ENCODE measurements at regions not wholly inside any gene's neighbourhood (a gene's known extent, or its start where the extent isn't known, plus 50 kb on each side); places are given as distances from the start of the nearest gene placed in this dataset.

DNA sequence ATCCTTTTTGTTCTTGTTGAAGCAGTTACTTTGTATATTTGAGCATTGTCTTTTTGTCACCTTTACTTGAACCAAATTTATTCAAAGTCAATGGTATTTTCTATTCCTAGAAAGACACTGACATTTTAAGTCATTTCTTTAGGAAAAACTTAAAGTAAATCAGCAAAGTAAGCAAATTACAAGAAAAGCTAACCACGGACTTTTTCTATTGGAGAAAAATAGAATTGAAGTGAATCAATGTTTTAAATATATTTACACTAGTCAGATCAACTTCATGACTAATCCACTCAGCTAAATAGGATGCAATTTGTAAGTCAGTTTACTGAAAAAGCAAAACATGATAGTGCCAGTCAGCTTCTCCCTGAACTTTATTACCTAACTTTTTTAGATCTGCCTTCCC, 733.8 kb upstream of the ALCAM start:
- DNase-seq (ENCODE audit: low spot score) = no peak

DNA sequence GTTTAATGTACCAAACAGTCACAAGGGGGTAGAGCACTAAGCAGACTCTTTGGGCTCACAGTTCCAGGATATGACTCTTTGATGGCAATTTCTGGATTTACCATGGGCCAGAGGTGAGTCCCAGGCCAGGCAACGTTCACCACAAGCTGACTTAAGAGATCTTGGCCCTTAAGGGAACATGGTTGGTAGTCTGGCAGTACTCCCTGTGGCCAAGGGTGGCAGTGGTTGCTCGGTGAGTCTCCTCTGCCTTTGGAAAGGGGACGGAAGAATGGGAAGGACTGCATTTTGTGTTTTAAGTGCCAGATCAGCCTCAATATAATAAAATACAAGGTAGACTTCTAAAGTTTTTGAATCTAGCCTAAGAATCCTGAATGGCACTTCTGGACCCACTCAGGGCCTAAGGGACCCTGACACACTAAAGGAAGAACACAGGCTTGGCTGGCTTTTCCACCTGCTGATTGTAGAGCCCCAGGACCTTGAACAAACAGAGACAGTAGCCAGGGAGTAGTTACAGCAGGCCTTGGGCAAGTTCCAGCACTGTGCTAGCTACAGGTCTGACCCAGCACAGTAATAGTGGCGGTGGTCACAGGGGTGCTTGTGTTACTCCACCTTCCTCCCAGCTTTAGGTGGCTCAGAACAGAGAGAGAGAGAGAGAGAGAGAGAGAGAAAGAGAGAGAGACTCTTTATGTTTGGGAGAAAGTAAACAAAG, 730.7 kb upstream of the ALCAM start:
- DNase-seq (ENCODE audit: low spot score) = no peak

DNA sequence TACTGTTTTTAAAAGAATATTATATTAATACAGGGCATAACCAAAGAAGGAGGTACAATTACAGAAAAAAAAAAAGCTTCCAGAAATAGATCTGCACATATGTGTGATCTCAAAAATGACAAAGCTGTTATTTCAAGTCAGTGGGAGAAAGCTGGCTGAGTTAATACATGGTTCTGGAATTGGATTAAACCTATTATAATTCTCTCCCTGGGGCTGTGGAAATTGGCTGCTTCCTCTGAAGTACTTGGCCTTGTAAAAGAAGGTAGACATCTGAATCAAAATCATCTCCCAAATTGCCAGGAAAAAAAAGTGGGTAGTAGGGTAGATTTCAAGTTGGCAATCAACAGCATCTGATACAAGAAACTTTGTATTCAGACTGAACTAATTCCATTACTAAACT, 723.9 kb upstream of the ALCAM start:
- DNase-seq (ENCODE audit: low spot score) = no peak

DNA sequence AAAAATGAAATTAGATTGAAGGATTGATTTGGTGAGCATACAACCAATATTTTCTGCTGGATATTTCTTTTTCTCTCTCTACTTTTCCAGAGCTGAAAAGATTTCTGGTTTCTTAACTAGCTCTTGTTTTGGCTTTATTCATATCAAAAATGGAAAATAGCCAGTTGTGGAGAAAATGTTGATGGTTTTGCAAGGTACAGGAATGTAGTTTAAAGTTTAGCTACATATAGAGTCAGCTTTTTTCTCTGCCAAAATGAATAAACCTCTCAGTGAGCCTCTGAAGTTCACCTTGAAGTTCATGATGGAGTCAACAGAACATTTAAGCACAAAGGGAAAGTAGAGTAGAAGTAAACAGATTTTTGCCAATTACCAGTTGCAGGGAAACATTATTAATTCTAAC, 720.5 kb upstream of the ALCAM start:
- DNase-seq (ENCODE audit: low spot score) = no peak

DNA sequence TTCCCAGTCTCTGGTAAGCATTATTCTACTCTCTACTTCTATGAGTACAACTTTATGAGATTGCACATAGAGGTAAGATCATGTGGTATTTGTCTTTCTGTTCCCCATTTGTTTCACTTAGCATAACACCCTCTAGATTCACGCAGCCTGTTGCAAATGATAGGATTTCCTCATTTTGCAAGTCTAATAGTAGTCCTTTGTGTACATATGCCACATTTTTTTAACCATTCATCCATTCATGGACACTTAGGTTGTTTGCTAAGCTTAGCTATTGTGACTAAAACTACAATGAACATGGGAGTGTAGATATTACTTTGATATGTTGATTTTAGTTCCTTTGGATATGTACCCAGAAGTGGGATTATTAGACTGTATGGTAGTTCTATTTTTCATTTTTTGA, 717.9 kb upstream of the ALCAM start:
- DNase-seq (ENCODE audit: low spot score) = no peak

DNA sequence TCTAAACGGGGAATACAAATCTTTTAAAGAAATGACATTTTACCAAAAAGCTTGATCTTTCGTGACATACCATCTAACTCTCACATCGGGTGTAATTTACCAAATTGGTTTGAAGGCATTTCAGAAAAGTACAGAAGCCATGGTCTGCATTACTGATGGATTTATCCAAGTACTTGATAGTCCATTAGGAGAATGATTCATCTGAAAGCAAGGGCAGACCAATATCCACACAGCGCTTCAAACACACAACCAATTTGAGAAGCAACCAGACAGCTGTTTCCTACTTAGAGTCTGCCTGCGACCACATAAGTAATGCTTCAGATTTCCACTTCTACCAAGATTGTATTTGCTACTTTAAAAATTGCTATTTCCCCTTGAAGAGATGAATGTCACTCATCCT, 697.6 kb upstream of the ALCAM start:
- no peak for DNase-seq (ENCODE audit: low spot score)

DNA sequence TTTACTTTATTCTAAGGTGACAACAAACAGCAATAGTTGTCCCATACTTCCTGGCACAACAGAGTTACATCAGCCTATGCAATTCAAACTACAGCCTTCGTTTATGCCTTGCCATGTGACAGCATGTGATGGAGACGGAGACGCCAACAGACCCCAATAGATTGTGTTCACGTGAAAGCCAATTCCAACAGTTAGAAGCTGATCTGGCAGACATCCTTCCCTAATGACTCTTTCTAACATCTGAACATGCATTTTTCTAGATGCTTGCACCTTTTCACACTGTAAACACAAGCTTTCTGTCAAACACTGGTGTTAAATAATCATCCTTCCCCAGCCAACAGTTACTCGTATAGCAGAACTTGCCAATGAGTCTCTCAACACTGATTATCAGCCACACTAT, 694.4 kb upstream of the ALCAM start:
- DNase-seq (ENCODE audit: low spot score) = no peak

DNA sequence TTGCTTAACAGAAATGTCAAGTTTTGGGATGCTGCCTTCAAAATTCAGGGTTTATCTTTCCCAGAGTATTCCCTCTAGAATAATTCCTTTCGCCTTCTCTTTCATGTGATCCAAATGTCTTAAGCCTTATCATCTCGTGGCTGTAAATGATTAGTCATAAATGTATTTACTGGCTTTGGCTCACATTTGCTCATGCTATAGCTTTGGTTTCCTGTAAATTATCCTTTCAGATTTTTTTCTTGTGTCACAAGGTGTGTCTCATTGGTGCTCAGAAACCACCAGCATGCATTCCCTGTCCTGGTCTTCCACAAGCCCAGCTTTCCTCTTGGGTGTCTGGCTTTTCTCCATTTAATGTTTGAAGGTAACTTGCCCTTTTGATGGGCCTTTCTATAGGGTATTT, 692.7 kb upstream of the ALCAM start:
- no peak for DNase-seq (ENCODE audit: low spot score)

DNA sequence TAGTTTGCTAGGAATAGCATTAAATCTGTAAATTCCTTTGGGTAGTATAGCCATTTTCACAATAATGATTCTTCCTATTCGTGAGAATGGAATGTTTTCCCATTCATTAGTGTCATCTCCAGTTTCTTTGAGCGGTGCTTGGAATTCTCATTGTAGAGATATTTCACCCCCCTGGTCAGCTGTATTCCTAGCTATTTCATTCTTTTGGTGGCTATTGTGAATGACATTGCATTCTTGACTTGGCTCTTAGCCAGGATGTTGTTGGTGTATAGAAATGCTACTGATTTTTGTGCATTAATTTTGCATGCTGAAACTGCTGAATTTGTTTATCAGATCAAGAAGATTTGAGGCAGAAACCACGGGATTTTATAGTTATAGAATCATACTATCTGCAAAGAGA, 690.5 kb upstream of the ALCAM start:
- no peak for DNase-seq (ENCODE audit: low spot score)

DNA sequence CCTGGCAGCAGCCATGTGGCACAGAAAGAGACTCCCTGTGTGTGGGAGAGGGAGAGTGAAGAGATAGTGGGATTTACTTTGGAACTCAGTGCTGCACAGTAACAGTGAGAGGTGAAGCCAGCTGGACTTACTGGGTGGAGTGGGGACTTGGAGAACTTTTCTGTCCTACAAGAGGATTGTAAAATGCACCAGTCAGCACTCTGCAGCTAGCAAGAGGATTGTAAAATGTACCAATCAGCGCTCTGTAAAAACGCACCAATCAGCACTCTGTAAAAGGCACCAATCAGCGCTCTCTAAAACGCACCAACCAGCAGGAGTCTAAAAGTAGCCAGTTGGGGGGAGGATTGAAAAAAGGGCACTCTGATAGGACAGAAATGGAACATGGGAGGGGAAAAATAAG, 688.8 kb upstream of the ALCAM start:
- DNase-seq (ENCODE audit: low spot score) = no peak

DNA sequence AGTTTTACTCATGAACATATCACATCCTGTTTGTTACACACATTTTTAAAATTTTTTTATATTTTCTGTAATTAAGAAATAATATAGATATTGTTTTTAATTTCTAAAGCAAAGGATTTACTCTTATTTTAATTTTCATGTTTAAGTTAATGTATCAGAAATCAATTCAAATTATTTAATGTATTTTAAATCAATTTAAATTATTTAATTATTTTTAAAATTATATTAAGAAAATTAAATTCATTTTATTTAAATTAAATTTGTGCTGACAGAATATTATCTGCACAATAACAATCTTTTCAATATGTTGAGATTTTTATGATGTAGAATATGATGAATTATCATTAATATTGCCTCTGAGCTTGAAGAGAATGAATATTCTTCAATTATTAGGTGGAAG, 681.2 kb upstream of the ALCAM start:
- no peak for DNase-seq (ENCODE audit: low spot score)

DNA sequence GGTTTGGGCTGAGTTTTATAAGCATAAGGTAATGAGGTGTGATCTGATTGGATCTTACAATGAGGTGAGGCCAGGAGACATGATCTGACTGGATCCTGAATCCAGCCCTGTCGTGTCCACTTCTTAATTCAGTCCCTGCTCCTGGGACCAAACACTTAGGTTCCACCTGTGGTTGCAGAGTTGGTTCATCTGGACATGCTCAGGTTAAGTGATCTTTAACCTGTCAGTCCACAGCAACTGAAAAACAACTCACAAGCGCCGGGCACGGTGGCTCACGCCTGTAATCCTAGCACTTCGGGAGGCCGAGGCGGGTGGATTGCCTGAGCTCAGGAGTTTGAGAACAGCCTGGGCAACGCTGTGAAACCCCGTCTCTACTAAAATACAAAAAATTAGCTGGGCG, 679.3 kb upstream of the ALCAM start:
- DNase-seq (ENCODE audit: low spot score) = no peak

DNA sequence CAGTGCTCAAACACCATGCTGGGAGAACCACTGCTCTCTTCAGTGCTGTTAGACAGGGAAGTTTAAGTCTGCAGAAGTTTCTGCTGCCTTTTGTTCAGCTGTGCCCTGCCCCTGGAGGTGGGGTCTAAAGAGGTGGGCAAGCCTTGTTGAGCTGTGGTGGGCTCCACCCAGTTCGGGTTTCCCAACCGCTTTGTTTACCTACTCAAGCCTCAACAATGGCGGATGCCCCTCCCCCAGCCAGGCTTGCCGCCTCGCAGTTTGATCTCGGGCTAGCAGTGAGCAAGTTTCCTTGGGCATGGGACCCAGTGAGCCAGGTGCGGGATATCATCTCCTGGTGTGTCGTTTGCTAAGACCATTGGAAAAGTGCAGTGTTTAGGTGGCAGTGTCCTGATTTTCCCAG, 670.2 kb upstream of the ALCAM start:
- DNase-seq (ENCODE audit: low spot score) = no peak

DNA sequence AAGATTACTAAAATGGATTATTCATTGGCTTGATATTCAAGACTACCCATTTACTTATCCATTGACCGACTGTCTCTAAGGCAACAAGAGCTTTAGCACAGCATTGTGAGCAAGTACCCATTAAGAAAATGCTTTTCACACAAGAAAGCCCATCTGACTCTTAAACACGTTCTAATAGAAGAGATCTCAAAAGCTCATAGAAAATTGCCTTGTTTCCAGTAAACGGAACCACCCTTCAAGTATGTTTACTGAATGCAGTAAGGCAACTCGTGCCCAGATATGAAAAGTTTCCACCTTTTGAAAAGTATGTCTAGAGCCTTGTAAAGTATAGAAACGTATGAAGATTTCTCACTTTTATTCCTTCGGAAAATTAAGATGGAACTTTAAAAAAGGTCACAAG, 655.3 kb upstream of the ALCAM start:
- no peak for DNase-seq (ENCODE audit: low spot score)

DNA sequence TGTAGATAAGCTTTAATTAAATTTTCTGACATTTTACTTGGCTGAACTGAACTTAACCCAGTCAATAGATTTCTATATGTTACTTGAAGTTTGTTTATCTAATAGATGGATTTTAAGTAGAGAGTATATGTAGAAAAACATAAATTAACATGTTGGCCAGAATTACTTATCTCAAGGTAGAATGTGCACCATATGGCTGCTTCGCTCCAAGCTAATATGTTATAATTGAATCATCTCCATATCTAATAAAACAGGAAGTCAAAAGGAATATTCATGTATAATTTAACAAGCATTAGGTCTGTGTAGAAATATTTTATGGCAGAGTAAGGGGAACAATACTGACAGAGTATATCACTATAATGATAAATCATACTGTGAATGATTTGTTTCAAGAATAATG, 650.7 kb upstream of the ALCAM start:
- no peak for DNase-seq (ENCODE audit: low spot score)

DNA sequence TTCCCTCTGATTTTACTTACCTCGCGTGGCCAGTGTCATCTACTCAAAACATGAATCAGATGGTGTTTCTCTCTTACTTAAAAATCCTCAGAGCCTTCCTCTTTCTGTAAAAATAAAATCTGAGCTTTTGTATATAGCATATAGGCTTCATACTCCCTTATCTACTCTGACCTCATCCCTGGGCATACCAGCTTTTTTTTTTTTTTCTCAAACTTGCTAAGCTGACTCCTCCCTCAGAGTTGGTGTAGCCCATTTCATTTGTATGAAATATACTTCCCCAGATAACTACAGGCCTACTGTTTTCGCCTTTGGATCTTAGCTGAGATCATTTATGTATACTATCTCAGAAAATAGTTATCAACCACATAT, 648.9 kb upstream of the ALCAM start:
- DNase-seq (ENCODE audit: low spot score) = no peak

DNA sequence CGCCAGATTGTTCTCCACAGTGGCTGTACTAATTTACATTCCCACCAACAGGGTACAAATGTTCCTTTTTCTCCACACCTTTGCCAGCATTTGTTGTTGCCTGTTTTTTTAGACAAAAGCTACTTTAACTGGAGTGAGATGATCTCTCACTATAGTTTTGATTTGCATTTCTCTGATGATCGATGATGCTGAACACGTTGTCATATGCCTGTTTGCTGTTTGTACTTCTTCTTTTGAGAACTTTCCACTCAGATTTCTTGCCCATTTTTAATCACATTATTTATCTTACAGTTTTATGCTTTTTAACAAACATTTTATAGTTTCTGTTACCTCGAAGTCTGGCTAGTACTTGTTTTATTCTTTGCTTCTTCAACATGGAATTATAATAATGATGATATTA, 643.7 kb upstream of the ALCAM start:
- DNase-seq (ENCODE audit: low spot score) = no peak

DNA sequence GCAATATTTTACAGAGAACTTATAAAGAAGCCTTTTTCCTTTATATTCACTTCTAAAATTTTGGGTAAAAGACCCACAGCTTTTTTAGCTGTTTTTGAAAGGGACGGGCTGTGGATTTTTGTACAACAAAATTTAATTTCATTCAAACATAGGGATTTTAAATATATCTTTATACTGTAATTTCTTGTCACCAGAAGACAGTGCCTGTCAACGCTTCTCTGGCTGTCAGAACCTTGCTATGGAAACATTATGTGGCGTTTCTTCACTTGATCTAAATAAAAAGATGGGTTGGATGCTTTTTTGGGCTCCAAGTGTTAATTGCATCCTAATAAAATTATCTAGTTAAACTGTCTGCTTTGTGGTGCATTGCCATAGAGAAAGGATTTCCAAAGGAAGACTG, 635.6 kb upstream of the ALCAM start:
- no peak for DNase-seq (ENCODE audit: low spot score)

DNA sequence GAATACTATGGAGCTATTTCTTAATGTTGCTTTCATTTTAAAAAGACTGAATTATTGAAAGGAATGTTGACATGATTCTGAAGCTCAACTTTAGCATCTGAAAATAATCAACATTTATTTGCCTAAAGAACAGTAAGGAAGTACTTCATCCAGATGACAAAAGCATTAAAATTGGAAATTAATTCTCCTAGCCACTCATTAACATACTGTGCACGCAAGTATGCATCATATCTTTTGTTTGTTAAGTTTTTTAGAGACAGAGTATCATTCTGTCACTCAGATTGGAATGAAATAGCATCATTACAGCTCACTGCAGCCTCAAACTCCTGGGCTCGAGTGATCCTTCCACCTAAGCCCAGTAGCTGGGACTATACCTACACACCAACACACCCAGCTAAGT, 632.1 kb upstream of the ALCAM start:
- DNase-seq (ENCODE audit: low spot score) = no peak

DNA sequence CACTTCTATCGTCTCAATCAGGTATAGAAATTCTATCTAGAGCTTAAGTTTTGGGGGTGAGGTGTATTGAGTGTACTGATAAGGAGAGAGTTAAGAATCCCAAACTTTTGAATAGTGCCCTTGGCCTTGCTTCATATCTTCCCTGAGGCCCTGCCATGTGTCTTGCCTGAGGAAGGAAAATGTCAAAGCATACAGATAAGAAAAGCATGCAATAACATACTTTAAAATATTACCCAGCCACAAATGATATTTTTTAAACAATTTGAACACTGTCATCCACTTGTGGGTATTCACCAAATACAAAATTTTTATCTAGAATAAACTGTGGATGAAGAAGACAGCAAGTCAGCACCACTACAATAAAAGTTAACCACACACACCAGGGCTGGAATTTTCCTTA, 631.0 kb upstream of the ALCAM start:
- no peak for DNase-seq (ENCODE audit: low spot score)

DNA sequence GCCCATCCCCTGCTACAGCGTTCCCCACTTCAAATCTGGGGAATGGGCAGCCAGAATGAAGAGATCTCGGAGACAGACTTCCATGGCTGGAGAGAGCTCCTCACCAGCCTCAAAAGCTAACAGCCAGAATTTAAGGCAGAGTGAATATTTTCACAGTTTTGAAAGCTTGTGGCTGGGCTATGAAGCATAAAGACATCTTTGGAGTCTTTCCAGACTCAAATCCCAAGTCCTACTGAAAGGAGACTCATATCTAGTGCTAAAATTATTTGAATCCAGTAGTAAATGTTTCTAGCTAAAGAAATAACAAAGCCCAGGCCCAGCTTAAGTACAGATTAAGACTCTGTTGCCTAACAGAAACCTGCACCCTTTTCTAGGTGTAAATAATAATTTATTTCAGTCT, 628.4 kb upstream of the ALCAM start:
- no peak for DNase-seq (ENCODE audit: low spot score)

DNA sequence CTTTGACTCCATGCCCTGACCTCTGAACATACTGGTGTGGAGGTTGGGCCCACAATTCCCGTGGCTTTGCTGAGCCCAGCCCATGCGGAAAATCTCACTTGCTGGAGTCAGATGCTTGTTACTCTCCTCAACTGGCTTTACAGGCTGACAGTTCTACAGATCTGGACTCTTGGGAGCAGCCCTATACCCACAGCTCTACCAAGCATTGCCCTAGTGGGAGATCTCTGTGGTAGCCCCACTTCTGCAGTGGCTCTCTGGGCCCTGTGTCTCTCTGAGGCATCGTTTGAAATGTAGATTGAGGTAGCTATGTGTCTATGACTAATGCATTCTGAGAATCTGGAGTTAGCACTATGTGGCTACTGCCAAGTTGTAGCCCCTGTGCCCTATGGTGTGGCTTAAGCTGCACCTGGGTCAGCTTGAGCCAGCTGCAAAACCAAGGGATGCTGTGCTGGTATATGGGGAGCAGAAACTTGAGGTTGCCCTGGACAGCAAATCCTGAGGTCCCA, 625.8 kb upstream of the ALCAM start:
- no peak for DNase-seq (ENCODE audit: low spot score)

DNA sequence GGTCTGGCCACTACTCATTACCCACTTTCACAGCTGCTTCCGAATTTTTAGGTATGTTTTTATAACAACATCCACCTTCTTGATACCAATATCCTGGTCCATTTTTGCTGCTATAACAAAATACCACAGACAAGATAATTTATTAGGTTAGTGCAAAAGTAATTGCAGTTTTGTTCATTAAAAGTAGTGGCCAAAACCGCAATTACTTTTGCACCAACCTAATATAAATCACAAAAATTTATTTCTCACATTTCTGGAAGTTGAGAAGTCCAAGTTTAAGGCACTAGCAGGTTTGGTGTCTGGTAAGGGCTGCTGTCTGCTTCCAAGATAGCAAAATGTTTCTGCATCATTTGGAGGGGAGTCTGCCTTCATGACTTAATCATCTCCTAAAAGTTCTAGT, 624.7 kb upstream of the ALCAM start:
- DNase-seq (ENCODE audit: low spot score) = no peak

DNA sequence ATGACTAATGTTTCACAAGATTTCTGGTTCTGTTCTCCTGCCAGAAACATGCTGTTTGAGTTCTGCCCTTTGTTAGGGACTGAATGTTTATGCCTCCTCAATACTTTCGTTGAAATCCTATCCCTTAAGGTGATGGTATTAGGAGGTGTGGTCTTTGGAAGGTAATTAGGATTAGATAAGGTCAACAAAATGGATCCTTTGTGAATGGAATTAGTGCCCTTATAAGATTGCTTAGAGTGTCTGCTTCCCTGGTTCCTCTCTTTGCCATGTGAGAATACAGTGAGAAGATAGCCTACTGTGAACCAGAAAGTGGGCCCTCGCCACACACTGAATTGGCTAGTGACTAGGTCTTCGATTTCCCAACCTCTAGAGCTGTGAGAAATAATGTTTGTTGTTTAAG, 621.4 kb upstream of the ALCAM start:
- no peak for DNase-seq (ENCODE audit: low spot score)

DNA sequence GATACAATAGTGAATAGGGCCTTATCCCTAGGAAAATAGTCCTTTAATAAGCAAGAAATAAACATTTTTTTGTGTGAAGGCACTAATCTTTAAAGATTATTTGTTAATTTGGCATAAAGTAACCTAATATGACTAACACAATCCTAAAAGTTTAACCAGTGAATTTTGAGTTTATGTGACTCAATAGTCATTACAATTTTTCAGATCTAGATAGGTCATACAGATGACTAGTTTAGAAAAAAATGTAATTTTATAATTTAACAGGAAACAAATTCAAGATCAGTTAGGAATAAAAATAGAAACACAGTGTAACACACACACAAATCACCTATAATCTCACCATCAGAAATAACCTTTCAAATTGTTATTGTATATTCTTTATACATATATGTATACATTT, 620.7 kb upstream of the ALCAM start:
- DNase-seq (ENCODE audit: low spot score) = no peak
